ENCODE measurements at regions not wholly inside any gene's neighbourhood (a gene's known extent, or its start where the extent isn't known, plus 50 kb on each side); places are given as distances from the start of the nearest gene placed in this dataset.

- TF ChIP-seq, protein P1, sequence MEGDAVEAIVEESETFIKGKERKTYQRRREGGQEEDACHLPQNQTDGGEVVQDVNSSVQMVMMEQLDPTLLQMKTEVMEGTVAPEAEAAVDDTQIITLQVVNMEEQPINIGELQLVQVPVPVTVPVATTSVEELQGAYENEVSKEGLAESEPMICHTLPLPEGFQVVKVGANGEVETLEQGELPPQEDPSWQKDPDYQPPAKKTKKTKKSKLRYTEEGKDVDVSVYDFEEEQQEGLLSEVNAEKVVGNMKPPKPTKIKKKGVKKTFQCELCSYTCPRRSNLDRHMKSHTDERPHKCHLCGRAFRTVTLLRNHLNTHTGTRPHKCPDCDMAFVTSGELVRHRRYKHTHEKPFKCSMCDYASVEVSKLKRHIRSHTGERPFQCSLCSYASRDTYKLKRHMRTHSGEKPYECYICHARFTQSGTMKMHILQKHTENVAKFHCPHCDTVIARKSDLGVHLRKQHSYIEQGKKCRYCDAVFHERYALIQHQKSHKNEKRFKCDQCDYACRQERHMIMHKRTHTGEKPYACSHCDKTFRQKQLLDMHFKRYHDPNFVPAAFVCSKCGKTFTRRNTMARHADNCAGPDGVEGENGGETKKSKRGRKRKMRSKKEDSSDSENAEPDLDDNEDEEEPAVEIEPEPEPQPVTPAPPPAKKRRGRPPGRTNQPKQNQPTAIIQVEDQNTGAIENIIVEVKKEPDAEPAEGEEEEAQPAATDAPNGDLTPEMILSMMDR (IDR thresholded peaks at IDR 0.05), result no peak
- no peak for TF ChIP-seq POLR2A (IDR thresholded peaks at IDR 0.05)
Observed at GRCh38 chr12:4026517-4026916, 153.3 kb upstream of the PARP11 start.

All from testis (tissue), 2 donors.